Tongue (tissue), 1 donor: ENCODE measurements at regions not wholly inside any gene's neighbourhood (a gene's known extent, or its start where the extent isn't known, plus 50 kb on each side); places are given as distances from the start of the nearest gene placed in this dataset.
"Not testable (repeated sequence)": the region's sequence is repeated elsewhere in the genome, so short reads cannot be mapped to it uniquely, and the experiment has no call there.

Experiments used
- DNase-seq: peaks from one replicate; pipeline ENCODE4 v3.0.0-alpha.2; 2015

DNA sequence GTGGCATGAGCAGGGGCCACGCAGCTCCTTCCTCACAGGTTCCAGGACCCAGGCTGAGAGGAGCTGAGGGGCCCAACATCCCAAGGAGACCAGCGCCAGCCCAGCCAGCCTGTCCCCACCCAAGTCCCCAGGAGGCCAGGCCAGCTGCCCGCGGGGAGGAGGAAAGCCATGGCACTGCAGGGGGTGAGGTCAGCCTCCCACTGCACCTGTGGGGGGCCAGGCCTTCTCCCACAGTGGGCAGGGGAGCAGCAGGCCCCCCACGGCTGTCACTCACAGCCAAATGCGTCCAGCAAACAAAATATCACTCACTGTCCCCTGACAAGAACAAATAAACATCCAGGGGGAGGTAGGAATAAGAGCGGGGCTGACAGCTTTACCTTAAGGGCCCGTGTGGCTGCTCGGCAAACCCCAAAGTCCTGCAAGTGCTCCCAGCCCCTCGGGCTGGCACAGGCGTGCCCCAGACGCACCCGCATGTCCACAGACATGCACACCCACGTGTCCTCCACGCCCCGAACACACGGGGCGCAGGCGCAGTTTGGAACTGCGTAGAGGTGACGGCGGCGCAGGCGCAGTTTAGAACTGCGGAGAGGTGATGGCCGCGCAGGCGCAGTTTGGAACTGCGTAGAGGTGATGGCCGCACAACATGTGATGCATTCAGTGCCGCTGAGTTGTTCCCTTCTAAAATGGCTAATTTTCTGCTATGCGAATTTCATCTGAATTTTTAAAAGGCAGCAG, 291.1 kb downstream of the FOXL1 start:
- DNase-seq, result no peak

DNA sequence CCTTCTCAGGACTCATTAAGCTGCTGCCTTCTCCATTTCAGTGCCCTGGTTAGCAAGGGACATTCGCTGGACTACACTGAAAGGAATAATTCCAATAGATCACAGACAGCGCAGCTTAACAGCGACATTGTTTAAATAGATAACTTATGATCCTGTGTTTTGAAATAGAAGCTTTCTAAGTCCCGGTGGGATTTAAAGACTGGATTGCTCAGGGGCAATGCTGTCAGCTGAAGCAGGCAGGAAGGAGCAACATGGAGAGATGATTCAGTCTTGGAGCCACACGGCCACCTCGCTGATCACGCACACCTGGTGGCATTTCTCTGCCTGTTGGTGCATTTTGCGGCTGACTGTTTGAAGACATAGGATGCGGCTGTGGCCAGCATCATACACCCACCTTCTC, 292.0 kb downstream of the FOXL1 start:
- no peak for DNase-seq

DNA sequence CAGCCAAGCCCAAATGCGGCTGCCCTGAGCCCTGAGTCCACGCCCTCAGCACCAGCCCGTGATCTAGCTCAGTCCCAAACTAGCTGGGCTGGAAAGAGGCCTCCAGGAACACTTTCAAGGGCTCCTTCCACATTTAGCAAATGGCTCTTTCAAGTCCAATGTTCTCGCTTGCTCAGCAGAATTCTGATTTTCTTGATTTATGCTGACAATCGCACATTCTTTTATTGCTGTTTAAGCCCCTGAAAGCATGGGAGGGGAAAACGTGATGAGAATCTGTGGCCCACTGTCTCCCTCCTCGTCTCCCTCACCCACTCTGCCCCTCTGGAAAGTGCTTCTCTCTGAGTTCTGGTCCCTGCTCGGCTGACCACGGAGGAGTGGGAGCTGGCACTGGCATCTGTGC, 293.8 kb downstream of the FOXL1 start:
- DNase-seq, result no peak

DNA sequence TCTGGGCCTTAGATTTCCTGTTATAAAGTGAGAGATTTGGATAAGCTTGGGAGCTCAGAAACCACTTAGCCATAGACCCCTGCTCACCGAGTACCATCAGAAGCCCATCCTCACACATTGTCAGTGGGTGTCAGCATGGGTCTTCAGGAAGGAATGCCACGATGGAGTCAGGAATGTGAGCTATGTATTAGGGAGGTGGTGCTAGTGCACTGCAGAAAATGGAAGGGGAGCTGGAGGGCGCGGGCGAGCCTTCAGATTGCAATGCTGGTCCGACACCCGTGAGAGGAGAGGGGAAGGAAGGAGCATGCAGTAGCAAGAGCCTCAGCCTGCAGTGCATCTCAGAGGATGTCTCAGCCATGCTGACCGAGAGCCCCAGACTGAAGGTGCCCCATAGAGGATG, 294.5 kb downstream of the FOXL1 start:
- no peak for DNase-seq

DNA sequence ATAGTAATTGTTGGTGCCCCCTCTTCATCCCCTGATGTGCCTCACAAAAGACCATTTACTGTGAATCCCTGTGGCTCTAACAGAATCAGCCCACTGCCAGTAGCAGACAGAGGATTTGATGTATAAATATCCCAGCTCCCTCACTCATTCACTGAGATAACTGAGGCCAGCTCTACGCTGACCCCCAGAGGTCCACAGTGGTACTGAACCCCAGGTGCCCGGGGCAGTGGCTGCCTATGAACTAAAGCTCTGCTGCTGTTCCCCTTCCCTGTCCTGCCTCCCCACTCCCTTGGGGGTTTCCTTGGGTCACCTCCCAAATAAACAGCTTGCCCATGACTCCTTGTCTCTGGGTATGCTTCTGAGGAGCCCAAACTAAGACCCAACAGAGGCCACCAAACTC, 295.8 kb downstream of the FOXL1 start:
- no peak for DNase-seq

DNA sequence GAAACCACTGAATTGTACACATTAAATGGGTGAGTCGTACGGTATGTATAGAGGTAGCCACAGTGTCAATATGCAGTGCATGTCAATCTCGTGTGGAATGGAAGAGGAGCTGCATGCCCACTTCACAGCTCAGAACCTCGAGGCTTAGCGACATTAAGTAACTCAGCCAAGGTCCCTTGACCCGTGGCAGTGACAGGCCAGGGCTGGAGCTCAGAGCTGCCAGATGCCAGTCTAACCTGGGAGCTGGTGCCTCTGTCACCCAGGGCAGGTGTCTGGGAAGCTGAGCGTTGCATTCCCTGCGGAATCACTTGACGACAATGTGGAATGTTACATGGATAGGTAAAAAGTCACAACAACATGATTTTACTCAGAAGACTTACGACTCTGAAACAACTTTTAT, 298.1 kb downstream of the FOXL1 start:
- DNase-seq, result no peak

DNA sequence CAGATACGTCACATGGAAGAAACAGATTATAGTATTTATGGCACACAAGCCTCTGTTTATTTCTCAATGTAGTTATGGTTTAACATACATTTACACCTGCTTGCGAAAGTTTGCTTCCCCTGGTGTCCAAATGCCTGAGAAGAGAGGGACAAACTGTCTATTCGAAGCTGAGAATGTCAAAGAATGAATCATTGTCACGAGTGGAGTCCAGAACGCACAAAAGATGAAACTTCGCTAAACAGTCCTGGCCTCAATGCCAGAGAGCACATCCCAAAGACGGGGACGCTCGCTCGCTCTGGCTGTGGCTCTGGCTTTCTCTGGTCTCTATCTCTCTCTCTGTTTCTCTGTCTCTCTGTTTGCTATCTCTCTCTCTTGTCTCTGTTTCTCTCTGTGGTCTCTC, 298.8 kb downstream of the FOXL1 start:
- no peak for DNase-seq

DNA sequence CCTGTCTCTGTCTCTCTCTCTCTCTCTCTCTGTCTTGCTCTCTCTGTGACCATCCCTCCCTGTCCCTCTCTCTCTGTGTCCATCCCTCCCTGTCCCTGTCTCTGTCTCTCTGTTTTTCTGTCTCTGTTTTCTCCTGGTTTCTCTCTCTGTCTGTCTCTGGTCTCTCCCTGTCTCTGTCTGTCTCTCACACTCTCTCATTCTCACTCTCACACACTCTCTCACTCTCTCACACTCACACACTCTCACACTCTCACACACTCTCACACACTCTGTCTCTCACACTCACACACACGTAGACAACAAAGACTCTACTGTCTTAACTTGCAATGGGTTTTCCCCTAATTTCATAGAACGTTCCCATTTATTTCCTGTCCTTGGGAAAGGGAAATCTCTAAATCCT, 299.5 kb downstream of the FOXL1 start:
- no peak for DNase-seq

DNA sequence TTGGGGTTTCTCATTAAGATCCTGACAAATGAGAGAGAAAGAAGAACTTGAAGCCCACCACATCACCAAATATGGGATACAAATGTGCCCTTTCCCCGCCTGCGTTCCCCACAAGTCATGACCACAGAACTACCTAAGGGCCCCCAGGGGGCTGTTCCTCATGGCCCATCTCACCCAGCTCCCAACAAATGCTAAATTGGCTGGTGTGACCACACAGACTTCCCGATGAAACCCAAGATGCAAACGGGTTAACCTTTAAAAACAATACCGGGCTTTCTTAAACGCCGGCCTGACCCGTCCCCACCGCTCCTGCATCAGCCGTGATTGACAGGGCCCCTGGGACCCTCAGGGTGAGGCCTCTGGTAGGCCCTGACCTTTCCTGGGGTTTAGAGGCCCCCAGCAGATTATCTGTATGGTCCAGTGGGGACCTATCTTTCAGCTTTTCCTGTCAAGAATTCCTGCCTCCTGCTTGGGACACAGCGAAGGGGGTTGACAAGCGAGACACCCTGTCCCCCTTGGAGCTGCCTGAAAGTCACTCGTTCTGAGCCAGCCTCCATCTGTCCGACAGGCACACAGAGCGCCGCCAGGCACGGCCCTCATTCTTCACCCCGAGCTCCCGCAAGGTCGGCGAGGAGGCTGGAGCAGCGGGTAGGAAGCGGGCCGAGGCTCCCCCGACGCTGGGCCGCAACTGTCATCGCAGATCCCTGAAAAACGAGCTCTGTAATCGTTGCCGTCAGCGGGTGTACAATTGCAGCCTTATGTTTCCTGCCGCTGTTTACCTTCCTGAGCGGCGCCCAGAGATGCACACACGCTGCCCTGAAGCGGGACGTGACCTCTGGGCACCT, 300.1 kb downstream of the FOXL1 start:
- DNase-seq, result no peak

DNA sequence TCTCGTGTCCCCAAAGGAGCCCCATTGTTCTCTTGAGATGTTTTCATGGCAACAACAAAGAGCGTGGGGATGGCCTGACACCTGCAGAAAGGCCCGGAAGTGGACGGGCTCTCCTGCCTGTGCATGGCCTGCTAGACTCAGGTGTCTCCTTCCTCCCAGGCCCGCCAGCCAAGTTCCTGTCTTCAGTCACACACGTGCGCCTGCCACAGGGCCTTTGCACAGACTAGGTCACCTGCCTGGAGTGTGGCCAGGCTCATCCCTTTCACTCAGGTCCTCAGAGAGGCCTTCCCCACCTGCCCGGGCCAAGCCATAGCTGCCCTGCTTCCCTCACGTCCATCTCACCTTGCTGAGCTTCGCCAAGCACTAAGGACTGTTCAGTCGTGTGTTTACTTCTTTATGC, 300.9 kb downstream of the FOXL1 start:
- no peak for DNase-seq

DNA sequence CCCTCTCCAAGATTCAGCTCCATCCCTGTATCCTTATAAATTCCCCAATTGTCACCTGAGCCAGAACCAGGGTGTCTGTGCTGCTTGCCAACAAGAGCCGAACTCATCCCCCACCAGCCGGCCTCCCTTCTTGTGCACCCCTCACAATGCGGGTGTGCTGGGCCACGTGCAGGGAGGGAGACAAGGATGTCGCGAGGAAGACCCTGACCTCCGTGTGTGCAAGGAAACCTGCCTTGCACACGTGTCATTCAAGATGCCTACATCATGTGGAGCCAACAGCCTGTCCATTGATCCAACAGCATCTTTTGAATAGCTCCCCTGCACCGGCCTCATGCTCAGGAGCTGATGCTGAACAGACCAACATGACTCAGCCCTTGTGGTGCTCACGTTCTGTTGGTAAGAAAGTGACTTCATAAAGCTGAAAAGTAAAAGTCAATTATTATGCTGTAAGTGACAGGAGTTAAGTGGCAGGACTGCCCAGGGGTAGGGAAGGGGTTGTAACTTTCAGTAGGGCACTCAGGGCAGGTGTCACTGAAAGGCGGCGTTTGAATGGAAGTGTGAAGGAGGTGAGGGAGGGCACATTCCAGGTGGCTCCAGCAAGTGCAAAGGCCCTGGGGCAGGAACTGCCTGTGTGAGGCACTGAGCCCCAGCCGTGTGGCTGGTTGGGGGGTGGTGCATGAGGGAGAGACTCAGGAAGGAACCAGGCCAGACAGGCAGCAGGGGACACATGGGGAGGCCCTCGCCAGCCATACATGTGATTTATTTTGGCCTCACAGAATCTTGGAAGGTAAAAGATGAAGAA, 302.2 kb downstream of the FOXL1 start:
- DNase-seq, result no peak

DNA sequence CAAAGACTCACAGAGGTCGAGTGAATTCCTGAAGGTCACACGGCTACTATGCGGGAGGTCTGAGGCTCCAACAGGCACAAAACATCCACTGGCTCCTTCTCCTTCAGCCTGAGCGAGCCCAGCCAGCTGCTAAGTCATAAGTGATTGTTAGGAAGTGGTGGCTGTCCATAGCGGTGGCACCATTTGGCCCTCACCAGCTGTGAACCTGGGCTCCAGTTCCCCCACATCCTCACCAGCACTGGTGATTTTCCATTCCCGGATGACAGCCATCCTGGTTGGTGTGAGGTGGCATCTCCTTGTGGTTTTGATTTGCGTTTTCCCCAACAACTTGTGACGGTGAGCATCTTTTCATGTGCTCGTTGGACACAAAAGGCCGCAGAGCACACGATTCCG, 302.8 kb downstream of the FOXL1 start:
- DNase-seq, result no peak

DNA sequence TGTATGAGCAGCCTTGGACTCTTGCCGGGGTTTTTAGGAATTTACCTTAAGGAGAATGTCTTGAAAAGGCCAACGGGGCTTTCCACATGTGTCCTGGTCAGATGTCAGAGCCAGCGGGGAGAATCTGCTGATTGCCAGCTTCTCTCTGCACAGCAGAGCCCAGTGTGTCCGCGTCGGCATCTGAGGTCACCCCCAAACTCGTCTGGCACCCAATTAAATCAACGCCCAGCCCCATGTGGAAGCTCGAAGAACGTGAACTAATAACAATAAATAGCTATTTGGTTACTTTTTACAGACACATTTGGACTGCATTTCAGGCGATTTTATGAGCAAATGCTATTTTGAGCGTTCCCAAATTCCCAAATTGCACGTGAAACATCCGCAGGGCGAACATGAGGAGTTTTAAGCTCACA, 303.5 kb downstream of the FOXL1 start:
- no peak for DNase-seq

DNA sequence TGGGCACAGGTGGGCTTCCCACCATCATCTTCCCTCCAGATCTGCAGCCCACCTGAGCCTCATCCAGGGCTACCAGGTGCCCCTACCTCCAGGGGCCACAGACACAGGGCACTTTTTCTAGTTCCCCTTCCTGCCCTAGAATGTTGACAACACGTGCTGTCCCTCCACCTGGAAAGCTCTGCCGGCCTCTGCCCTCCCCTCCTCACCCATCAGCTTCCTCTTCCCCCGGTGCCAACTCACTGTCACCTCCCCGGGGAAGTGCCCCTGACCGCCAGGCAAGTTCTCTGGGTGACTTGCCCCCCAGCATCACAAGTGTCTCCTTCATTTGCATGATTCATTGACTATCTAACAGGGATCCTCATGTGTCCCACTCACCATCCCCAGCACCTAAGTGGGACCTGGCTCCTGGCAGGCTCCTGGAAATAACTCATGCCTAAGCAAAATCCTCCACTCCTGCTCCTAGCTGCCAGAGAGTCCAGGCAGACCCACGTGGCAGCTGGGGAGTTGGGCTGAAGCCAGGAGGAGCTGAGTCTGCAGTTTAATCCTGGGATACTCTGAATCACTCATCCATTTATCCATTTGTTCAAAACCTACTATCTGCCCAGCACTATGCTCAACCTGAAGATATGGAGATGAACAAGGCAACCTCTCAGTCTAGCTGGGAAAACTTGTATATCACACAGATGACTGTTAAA, 304.4 kb downstream of the FOXL1 start:
- DNase-seq, result peak; percentile 78

DNA sequence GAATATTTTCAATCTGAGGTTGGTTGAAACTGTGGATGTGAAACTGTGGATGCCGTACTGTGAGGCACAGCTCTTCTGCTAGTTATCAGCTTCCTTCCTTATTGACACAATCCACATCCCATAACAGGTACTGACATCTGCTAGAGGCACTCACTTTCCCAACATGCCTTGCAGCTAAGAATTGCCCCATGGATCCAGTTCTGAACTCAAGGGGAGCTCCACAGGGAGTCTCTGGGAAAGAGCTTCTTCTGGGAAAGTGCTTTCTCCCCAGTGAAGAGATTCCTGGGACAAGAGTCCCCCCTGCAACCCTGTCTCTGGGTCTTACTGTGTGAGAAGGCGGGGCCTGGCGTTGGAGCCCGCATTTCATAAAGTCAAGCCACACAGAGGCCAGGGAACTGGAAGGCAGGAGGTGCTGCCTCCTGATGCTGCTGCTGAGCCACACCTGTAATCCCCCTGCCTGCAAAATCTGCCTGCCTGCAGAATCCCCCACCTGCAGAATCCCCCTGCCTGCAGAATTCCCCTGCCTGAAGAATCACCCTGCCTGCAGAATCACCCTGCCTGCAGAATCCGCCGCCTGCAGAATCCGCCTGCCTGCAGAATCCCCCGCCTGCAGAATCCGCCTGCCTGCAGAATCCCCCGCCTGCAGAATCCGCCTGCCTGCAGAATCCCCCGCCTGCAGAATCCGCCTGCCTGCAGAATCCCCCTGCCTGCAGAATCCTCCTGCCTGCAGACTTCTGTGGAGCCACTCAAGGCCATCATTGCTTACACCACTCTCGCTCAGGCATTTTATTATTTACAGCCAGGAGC, 305.4 kb downstream of the FOXL1 start:
- no peak for DNase-seq

DNA sequence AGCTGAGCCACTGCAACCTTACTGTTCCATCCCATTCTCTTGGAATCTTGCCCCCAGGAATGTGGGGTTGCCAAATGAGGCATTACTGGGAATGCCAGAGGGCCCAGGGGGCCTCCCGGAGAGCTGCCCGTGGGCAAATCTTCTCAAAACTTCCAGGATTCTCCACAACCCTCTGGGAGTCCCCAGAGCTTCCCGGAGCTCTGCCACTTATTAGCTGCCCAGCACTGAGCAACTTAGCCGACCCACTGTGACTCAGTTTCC, 306.0 kb downstream of the FOXL1 start:
- DNase-seq, result no peak

DNA sequence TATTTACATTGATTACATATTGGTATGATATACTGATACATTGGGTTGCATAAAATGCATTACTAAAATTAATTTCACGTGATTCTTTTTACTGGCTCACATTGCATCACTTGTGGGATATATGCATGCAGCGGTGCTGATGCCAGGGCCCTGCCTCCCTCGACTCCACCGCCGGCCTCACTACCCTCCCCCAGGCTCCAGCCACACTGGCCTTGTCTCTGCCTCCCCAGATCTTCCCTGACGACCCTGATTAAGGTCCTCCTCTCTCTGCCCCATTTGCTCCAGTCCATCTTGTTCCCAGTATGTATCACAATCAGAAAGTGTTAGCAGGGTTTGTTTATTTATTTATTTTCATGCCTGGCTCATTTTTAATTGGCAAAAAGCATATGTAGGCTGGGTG, 306.8 kb downstream of the FOXL1 start:
- DNase-seq, result no peak

DNA sequence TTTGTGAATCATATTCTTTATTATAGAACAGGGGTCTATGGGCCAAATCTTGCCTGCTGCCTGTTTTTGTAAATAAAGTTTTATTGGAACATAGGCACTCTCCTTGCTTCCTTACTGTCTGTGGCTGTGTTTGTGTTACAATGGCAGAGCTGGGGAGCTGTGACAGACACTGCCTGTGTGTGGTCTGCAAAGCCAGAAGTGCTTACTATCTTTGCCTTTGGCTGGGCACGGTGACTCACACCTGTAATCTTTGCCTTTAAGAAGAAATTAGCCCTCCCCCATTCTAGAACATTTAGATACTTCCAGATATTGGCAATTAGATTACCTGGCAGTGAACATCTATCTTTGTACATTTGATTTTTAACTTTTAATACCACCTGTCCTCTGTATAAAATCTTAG, 308.3 kb downstream of the FOXL1 start:
- no peak for DNase-seq

DNA sequence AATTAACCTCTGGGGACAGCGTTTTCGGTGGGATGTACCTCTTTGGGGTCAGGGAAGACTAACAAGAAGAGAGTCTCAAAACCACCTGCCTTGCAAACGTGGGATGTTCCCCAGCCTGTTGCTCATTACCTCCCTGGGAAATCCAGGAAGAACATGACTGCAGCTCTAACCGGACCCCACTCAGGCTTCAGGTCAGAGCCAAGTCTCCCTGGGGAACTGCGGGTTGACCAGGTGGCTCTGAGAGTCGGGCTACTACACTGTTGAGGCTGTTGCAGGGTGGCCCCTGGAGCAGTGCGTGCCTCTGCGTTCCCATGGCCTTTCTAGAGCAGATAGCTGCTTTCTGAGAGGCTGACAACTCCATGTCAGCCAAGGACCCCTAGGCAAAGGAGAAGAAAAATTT, 309.1 kb downstream of the FOXL1 start:
- DNase-seq, result no peak

DNA sequence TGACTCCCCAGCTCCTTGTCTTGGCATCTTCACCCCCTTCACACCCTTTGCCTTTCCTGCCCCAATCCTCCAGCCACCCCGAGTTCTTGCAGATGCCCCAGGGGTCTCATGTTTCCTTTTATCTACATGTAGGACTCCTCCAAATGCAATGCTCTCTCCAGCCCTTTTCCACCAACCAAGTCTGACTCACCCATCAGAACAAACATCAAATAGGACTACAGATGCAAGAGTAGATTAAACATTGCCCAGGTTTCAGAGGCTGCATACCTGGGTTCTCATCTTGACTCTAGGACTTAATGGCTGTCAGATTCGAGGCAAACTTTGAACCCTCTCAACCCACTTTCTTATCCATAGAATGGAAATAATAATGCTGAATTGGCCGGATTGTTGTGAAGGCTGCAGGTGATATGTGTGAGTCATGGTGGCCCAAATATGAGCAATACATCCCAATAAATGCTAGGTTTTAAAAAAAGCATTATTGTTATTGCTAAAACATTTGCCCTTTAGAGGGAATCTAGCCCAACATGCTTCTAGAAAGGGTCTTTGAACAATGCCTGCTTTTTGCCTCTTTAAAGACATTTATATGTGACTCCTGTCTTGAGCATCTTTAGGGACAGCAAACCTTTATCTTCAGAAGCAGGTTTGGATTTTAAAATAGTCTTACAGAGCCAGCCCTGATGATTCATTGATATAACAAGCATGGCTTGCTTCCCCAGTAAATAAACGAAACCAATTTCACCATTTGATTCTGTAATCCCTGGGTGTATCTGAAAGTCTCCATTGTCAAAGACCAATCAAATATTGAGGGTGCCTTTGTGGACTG, 310.1 kb downstream of the FOXL1 start:
- DNase-seq, result no peak

DNA sequence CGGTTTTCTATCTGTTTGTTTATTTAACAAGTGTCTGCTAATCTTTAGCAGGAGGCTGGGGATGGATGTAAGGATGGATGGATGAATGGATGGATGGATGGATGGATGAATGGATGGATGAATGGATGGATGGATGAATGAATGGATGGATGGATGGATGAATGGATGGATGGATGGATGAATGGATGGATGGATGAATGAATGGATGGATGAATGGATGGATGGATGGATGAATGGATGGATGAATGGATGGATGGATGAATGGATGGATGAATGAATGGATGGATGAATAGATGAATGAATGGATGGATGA, 310.7 kb downstream of the FOXL1 start:
- not testable (repeated sequence) for DNase-seq
